ENCODE measurements at regions not wholly inside any gene's neighbourhood (a gene's known extent, or its start where the extent isn't known, plus 50 kb on each side); places are given as distances from the start of the nearest gene placed in this dataset.

DNA sequence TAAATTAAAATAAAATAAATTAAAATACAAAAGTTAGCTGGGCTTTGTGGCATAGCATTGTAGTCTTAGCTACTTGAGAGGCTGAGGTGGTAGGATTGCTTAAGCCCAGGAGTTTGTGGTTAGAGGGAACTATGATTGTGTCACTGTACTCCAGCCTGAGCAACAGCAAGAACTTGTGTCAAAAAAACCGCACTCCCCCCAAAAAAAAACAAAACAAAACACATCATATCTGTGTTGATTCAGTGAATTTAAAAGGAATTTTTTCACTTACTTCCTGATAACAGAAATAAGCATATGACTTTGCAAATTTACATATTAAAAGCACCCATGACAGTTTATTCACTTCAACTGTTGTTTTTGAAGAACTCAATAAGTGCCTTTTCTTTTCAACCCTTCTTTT is 68.1 kb upstream of the PELI1 start:
- Histone ChIP-seq H3K79me2 (ENCODE audit: insufficient read depth, low read length) (no peaks in the 10 kb centered on the region), H2AFZ (ENCODE audit: insufficient read depth, low read depth, low read length, poor library complexity, severe bottlenecking) (no peak overlapping the region), H3K27ac (ENCODE audit: low read depth in 1 of 2, low read length in 2 of 2) (peak overlapping the region; percentile 80 to 97), H3K27me3 (ENCODE audit: control insufficient read depth in 2 of 2, insufficient read depth in 2 of 2, low read length in 2 of 2) (no peaks in the 10 kb centered on the region), H3K4me3 (replicated peaks in 1 of 3; ENCODE audit: low read depth in 2 of 3, low read length in 3 of 3) (peak overlapping the region in 1 of 3 experiments; percentile 18), H3K9ac (ENCODE audit: insufficient read depth, low read length, poor library complexity, severe bottlenecking) (peak overlapping the region; percentile 33), H3K36me3 (replicated peaks in 1 of 2; ENCODE audit: control insufficient read depth in 1 of 2, insufficient read depth in 2 of 2, low read length in 2 of 2) (no peaks in the 10 kb centered on the region), H3K4me2 (replicated peaks; ENCODE audit: extremely low read depth, low read length, poor library complexity, severe bottlenecking) (peak overlapping the region; percentile 27), H4K20me1 (ENCODE audit: insufficient read depth, low read length) (no peaks in the 10 kb centered on the region), H3K4me1 (ENCODE audit: control insufficient read depth in 1 of 2, insufficient read depth in 2 of 2, low read length in 2 of 2) (peaks cover 49 to 66% of the 10 kb centered on the region in 2 donors), H3K9me3 (replicated peaks in 1 of 2; ENCODE audit: control insufficient read depth in 1 of 2, insufficient read depth in 1 of 2, low read length in 2 of 2) (no peaks in the 10 kb centered on the region)
- Mint-ChIP-seq H3K27ac (peak overlapping the region; percentile 92 to 97 (median 96)), H3K9me3 (peaks cover 0 to 5% (median 0%) of the 10 kb centered on the region in 7 donors), H3K27me3 (ENCODE audit: low read depth in 3 of 3) (peaks cover 0 to 2% (median 0%) of the 10 kb centered on the region in 3 donors), H3K4me1 (peaks cover 53% of the 10 kb centered on the region), H3K4me3 (no peak overlapping the region), H3K36me3 (peaks cover 5 to 6% of the 10 kb centered on the region in 2 donors)
- WGBS (ENCODE audit: insufficient coverage) = no CpG with 5 or more reads among the region's 1 CpG
- peak; percentile 91 to 97 (median 92) for DNase-seq
- intact Hi-C loops (cut with micrococcal nuclease) = loop anchor here (1.0 to 5.0 kb wide), 3 partner anchors 8 to 70 kb away; partner anchors contain the start of gene PELI1 (in 2 of the 2)
- no peak for TF ChIP-seq CTCF (IDR thresholded peaks at IDR 0.05)

- Histone ChIP-seq H3K4me1 (ENCODE audit: control insufficient read depth in 1 of 2, insufficient read depth in 2 of 2, low read length in 2 of 2) (peaks cover 49 to 66% of the 10 kb centered on the region in 2 donors), H3K4me3 (replicated peaks in 1 of 3; ENCODE audit: low read depth in 2 of 3, low read length in 3 of 3) (peak overlapping the region in 1 of 3 experiments; percentile 18), H3K27me3 (ENCODE audit: control insufficient read depth in 2 of 2, insufficient read depth in 2 of 2, low read length in 2 of 2) (no peaks in the 10 kb centered on the region), H2AFZ (ENCODE audit: insufficient read depth, low read depth, low read length, poor library complexity, severe bottlenecking) (no peak overlapping the region), H3K79me2 (ENCODE audit: insufficient read depth, low read length) (no peaks in the 10 kb centered on the region), H3K36me3 (replicated peaks in 1 of 2; ENCODE audit: control insufficient read depth in 1 of 2, insufficient read depth in 2 of 2, low read length in 2 of 2) (no peaks in the 10 kb centered on the region), H3K4me2 (replicated peaks; ENCODE audit: extremely low read depth, low read length, poor library complexity, severe bottlenecking) (peak overlapping the region; percentile 27), H4K20me1 (ENCODE audit: insufficient read depth, low read length) (no peaks in the 10 kb centered on the region), H3K9ac (ENCODE audit: insufficient read depth, low read length, poor library complexity, severe bottlenecking) (peak overlapping the region; percentile 33), H3K9me3 (replicated peaks in 1 of 2; ENCODE audit: control insufficient read depth in 1 of 2, insufficient read depth in 1 of 2, low read length in 2 of 2) (no peaks in the 10 kb centered on the region), H3K27ac (ENCODE audit: low read depth in 1 of 2, low read length in 2 of 2) (peak overlapping the region; percentile 19 to 97)
- DNase-seq = peak; percentile 82 to 93 (median 89)
- H3K4me3 Mint-ChIP-seq = peak overlapping the region in 1 of 2 donors; percentile 15
- H3K27ac Mint-ChIP-seq = peak overlapping the region; percentile 92 to 97 (median 96)
- no CpG with 5 or more reads among the region's 3 CpGs for WGBS (ENCODE audit: insufficient coverage)
- peaks cover 5 to 6% of the 10 kb centered on the region in 2 donors for H3K36me3 Mint-ChIP-seq
- peaks cover 0 to 2% (median 0%) of the 10 kb centered on the region in 3 donors for H3K27me3 Mint-ChIP-seq (ENCODE audit: low read depth in 3 of 3)
- peaks cover 0 to 5% (median 0%) of the 10 kb centered on the region in 7 donors for H3K9me3 Mint-ChIP-seq
- H3K4me1 Mint-ChIP-seq = peaks cover 53% of the 10 kb centered on the region
- no peak for TF ChIP-seq CTCF (IDR thresholded peaks at IDR 0.05)
- intact Hi-C loops (cut with micrococcal nuclease) = loop anchor here (1.0 to 5.0 kb wide), 3 partner anchors 9 to 71 kb away; partner anchors contain the start of gene PELI1 (in 2 of the 2)
These were observed 68.6 kb upstream of the PELI1 start for GRCh38 chr2:64212801-64213321.
